ENCODE measurements at regions not wholly inside any gene's neighbourhood (a gene's known extent, or its start where the extent isn't known, plus 50 kb on each side); places are given as distances from the start of the nearest gene placed in this dataset.

- TF ChIP-seq GATA2 (IDR thresholded peaks at IDR 0.05; ENCODE audit: low read depth, low read length) (no peak), GATA3 (IDR thresholded peaks at IDR 0.05; ENCODE audit: low read depth, low read length) (no peak)
Measured at GRCh38 chr7:8809320-8809719, 375.9 kb downstream of the NXPH1 start.
